HepG2 (cell line): ENCODE measurements at regions not wholly inside any gene's neighbourhood (a gene's known extent, or its start where the extent isn't known, plus 50 kb on each side); places are given as distances from the start of the nearest gene placed in this dataset.

Source experiments
- EP300 ChIP-seq, 3 experiments: sonication (generic) in 1 of 3; formaldehyde crosslinking in 1 of 3; IDR thresholded peaks; 2 replicates each; pipeline versions ENCODE4 v1.5.1 to v1.6.1; 2011 to 2020; ENCODE audit warnings: low read depth in 2 of 3, low read length in 2 of 3, borderline replicate concordance in 1 of 3, improper control_type of control experiment in 1 of 3, mild to moderate bottlenecking in 1 of 3, missing genetic modification reagents in 1 of 3, moderate library complexity in 1 of 3
- ZNF350 ChIP-seq: sonication (generic); formaldehyde crosslinking; IDR thresholded peaks from 2 replicates; pipeline ENCODE4 v1.4.0; 2020; ENCODE audit warnings: mild to moderate bottlenecking, low read depth, missing genetic modification reagents, borderline replicate concordance

- TF ChIP-seq ZNF350 (CRISPR knock-in tag) (no peak), EP300 (IDR thresholded peaks at IDR 0.05; ENCODE audit: low read depth in 2 of 2, low read length in 2 of 2) (no peak), EP300 (CRISPR knock-in tag; IDR thresholded peaks at IDR 0.05; ENCODE audit: borderline replicate concordance) (no peak)
Measured at GRCh38 chr16:81149614-81150013, 53.4 kb upstream of the GCSH start.
